ENCODE measurements at regions not wholly inside any gene's neighbourhood (a gene's known extent, or its start where the extent isn't known, plus 50 kb on each side); places are given as distances from the start of the nearest gene placed in this dataset.

DNA sequence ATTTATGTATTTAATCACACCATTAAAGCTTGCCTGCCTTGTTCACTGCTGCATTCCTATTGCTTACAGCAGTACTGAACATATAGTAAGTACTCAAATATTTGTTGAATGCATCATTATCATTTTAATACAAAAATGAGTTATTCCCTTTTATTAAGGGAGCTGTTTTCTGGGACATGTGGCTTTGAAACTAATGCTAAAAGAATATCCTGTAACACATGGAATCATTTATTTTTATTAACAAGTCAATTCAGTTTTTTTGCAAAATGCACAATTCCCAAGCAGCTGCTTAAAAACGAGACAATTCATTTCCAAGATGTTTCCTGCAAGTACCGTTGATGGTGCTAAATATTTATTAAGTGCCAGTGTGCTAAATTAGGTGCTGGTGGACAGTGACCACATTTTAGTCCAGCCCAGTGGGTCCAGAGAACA is 148.3 kb upstream of the NR3C1 start:
- DNase-seq (ENCODE audit: low read depth) = no peak
- H3K4me3 ChIP-seq (ENCODE audit: low read depth, low read length) = no peak overlapping the region
- TF ChIP-seq, protein P1, sequence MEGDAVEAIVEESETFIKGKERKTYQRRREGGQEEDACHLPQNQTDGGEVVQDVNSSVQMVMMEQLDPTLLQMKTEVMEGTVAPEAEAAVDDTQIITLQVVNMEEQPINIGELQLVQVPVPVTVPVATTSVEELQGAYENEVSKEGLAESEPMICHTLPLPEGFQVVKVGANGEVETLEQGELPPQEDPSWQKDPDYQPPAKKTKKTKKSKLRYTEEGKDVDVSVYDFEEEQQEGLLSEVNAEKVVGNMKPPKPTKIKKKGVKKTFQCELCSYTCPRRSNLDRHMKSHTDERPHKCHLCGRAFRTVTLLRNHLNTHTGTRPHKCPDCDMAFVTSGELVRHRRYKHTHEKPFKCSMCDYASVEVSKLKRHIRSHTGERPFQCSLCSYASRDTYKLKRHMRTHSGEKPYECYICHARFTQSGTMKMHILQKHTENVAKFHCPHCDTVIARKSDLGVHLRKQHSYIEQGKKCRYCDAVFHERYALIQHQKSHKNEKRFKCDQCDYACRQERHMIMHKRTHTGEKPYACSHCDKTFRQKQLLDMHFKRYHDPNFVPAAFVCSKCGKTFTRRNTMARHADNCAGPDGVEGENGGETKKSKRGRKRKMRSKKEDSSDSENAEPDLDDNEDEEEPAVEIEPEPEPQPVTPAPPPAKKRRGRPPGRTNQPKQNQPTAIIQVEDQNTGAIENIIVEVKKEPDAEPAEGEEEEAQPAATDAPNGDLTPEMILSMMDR (IDR thresholded peaks at IDR 0.05; ENCODE audit: insufficient read depth, low read depth, low read length, missing control alignments) = no peak

DNA sequence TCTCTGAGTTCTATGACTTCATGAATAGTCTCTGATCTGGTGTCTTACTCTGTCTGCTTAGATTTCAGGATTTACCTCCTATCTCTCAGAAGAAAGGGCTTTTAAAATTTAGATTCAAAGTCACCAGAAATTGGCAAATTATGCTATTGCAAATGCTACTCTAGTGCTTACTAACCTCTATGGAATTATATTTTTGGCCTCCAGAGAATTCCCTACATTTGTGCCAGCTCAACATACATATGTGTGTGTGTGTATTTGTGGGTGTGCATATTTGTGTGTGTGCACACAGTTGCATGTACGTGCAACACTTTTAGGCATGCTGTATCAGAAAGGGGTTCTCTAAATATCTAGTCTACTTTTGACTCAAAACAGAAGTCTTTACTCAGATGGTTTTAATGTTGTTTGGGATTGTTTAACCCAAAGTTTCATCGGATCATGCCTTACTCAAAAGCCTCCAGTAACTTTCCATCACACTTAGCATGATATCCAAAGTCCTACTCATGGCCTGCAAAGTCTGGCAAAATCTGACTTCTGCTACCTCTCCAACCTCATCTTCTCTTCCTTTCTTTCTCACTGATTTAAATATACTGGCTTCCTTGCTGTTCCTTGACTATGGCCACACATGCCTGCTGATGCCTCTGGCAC is 147.6 kb upstream of the NR3C1 start:
- TF ChIP-seq, protein P1 (IDR thresholded peaks at IDR 0.05; ENCODE audit: insufficient read depth, low read depth, low read length, missing control alignments) = no peak
- no peak overlapping the region for H3K4me3 ChIP-seq (ENCODE audit: low read depth, low read length)
- DNase-seq (ENCODE audit: low read depth) = no peak

DNA sequence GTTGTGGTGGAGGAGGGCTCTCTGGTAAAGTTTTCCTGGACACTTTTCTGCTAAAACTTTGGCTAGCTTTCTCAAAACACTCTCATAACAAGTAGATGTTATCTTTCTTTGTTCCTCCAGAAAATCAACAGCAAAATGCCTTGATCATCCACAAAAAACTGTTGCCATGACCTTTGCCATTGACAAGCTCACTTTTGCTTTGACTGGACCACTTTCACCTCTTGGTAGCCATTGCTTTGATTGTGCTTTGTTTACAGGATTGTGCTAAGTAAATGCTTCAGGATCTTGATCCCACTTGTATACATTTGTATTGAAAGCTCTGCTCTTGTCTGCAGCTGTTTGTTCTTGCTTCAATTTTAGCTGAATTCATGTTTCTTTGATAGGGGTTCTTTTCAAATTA is 143.9 kb upstream of the NR3C1 start:
- TF ChIP-seq, protein P1 (IDR thresholded peaks at IDR 0.05; ENCODE audit: insufficient read depth, low read depth, low read length, missing control alignments) = no peak
- H3K4me3 ChIP-seq (ENCODE audit: low read depth, low read length) = no peak overlapping the region
- no peak for DNase-seq (ENCODE audit: low read depth)

DNA sequence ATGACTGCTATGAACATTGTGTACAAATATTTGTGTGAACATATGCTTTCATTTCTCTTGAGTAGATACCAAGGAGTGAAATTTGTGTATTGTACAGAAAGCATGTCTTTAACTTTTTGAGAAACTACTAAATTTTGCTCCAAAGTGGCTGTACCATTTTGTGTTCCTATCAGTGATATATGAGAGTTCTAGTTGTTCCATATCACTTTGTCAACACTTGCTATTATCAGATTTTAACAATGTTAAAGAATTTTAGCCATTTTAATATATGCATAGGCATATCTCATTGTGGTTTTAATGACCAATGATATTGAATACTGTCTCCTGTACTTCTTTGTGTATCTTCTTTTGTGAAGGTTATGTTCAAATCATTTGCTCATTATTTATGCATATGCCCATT is 142.9 kb upstream of the NR3C1 start:
- no peak for DNase-seq (ENCODE audit: low read depth)
- TF ChIP-seq, protein P1 (IDR thresholded peaks at IDR 0.05; ENCODE audit: insufficient read depth, low read depth, low read length, missing control alignments) = no peak
- H3K4me3 ChIP-seq (ENCODE audit: low read depth, low read length) = no peak overlapping the region

DNA sequence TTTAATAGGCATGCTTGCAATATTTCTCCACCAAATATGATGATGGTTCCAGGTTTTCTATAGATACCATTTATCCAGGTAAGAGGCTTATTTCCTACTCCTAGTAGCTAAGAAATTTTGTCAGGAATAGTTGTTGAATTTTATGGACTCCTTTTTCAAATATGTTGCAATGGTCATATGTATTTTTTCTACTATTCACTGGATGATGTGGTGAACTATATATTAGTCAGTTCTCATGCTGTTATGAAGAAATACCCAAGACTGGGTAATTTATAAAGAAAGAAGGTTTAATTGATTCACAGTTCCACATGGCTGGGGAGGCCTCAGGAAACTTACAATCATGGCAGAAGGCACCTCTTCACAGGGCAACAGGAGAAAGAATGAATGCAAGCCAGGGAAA is 141.1 kb upstream of the NR3C1 start:
- TF ChIP-seq, protein P1 (IDR thresholded peaks at IDR 0.05; ENCODE audit: insufficient read depth, low read depth, low read length, missing control alignments) = no peak
- no peak overlapping the region for H3K4me3 ChIP-seq (ENCODE audit: low read depth, low read length)
- no peak for DNase-seq (ENCODE audit: low read depth)

DNA sequence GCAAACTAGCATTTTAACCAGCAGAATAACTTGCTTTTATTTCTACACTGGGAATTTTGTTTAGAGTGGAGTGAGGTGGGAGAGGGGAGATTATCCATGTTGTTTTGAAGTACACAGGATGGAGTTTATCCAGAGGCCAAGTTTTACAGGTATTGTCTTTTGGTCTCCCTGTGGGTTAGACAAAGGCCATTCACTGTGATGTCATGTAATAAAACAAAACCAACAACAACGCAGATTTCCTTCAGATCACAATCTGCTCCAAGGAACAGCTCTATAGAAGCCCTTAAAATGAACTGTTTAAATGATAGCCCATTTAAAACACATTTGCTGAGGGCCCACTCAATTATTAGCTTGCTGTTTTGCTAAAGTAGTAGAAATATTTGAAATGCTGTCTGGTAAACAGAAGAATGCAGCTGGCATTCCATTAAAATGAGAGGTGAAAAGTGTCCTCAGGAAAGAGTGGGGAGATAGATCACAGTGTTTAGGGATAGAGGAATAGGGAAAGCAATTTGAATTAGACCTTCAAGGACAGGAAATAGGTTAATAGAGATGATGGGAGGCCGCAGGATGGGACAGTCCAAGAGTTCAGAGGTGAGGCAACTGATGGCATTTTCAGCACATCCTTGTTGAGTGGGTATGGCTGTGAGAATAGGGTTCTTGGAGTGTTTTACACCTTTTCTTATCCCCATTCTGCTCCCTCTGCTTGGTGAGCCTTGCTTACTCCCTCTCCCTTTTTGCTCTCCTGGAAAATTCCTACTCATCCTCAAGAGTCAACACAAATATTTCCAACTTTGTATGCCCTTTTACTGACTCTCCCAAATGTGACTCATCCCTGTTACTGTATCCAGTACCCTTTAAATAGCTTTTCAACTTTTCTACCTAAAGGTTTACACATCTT is 140.1 kb upstream of the NR3C1 start:
- no peak overlapping the region for H3K4me3 ChIP-seq (ENCODE audit: low read depth, low read length)
- TF ChIP-seq, protein P1 (IDR thresholded peaks at IDR 0.05; ENCODE audit: insufficient read depth, low read depth, low read length, missing control alignments) = no peak
- DNase-seq (ENCODE audit: low read depth) = no peak

All from GM12865 (cell line).